ENCODE measurements at regions not wholly inside any gene's neighbourhood (a gene's known extent, or its start where the extent isn't known, plus 50 kb on each side); places are given as distances from the start of the nearest gene placed in this dataset.

GRCh38 chrX:115372152-115372551 lies 82.6 kb downstream of the LUZP4 start:
- H3K27me3 Mint-ChIP-seq (ENCODE audit: insufficient read depth), result peaks cover 2% of the 10 kb centered on the region; the same call in 1 of the 2 replicates
- H3K27ac Mint-ChIP-seq, result peak overlapping the region; percentile 69
- peak overlapping the region; percentile 63 for H3K4me3 Mint-ChIP-seq
- H3K4me1 Mint-ChIP-seq (ENCODE audit: low read depth), result peaks cover 31% of the 10 kb centered on the region
- DNase-seq, result peak; percentile 52
- no peaks in the 10 kb centered on the region for H3K9me3 Mint-ChIP-seq
- no peak for TF ChIP-seq CTCF (IDR thresholded peaks at IDR 0.05)
- H3K36me3 Mint-ChIP-seq (ENCODE audit: low read depth), result no peaks in the 10 kb centered on the region

GRCh38 chrX:115373308-115373707 lies 83.8 kb downstream of the LUZP4 start:
- H3K36me3 Mint-ChIP-seq (ENCODE audit: low read depth), result no peaks in the 10 kb centered on the region
- H3K27ac Mint-ChIP-seq, result no peak overlapping the region
- H3K27me3 Mint-ChIP-seq (ENCODE audit: insufficient read depth), result peaks cover 2% of the 10 kb centered on the region; the same call in 1 of the 2 replicates
- H3K9me3 Mint-ChIP-seq, result no peaks in the 10 kb centered on the region
- peaks cover 23% of the 10 kb centered on the region for H3K4me1 Mint-ChIP-seq (ENCODE audit: low read depth)
- no peak for DNase-seq
- TF ChIP-seq CTCF (IDR thresholded peaks at IDR 0.05), result no peak
- no peak overlapping the region for H3K4me3 Mint-ChIP-seq

- peaks cover 2% of the 10 kb centered on the region; the same call in 1 of the 2 replicates for H3K27me3 Mint-ChIP-seq (ENCODE audit: insufficient read depth)
- peak; percentile 9 for DNase-seq
- peak overlapping the region; percentile 21; the same call in 1 of the 2 replicates for H3K27ac Mint-ChIP-seq
- no peaks in the 10 kb centered on the region for H3K9me3 Mint-ChIP-seq
- no peaks in the 10 kb centered on the region for H3K36me3 Mint-ChIP-seq (ENCODE audit: low read depth)
- no peak overlapping the region for H3K4me3 Mint-ChIP-seq
- peaks cover 17% of the 10 kb centered on the region for H3K4me1 Mint-ChIP-seq (ENCODE audit: low read depth)
- TF ChIP-seq CTCF (IDR thresholded peaks at IDR 0.05), result peak; percentile 20; the same call in 1 of the 2 replicates
Measured at GRCh38 chrX:115378471-115378870, 89.0 kb downstream of the LUZP4 start.

GRCh38 chrX:115387327-115387726 lies 97.8 kb downstream of the LUZP4 start:
- no peaks in the 10 kb centered on the region for H3K36me3 Mint-ChIP-seq (ENCODE audit: low read depth)
- H3K4me3 Mint-ChIP-seq, result no peak overlapping the region
- no peak overlapping the region for H3K27ac Mint-ChIP-seq
- no peaks in the 10 kb centered on the region for H3K9me3 Mint-ChIP-seq
- no peak for DNase-seq
- no peaks in the 10 kb centered on the region for H3K4me1 Mint-ChIP-seq (ENCODE audit: low read depth)
- no peaks in the 10 kb centered on the region for H3K27me3 Mint-ChIP-seq (ENCODE audit: insufficient read depth)
- TF ChIP-seq CTCF (IDR thresholded peaks at IDR 0.05), result no peak

GRCh38 chrX:115388879-115389278 lies 99.4 kb downstream of the LUZP4 start:
- DNase-seq, result no peak
- no peak overlapping the region for H3K4me3 Mint-ChIP-seq
- TF ChIP-seq CTCF (IDR thresholded peaks at IDR 0.05), result no peak
- H3K27me3 Mint-ChIP-seq (ENCODE audit: insufficient read depth), result no peaks in the 10 kb centered on the region
- peaks cover 9% of the 10 kb centered on the region; the same call in 1 of the 2 replicates for H3K4me1 Mint-ChIP-seq (ENCODE audit: low read depth)
- H3K27ac Mint-ChIP-seq, result no peak overlapping the region
- H3K9me3 Mint-ChIP-seq, result no peaks in the 10 kb centered on the region
- no peaks in the 10 kb centered on the region for H3K36me3 Mint-ChIP-seq (ENCODE audit: low read depth)

- TF ChIP-seq CTCF (IDR thresholded peaks at IDR 0.05), result no peak
- H3K27me3 Mint-ChIP-seq (ENCODE audit: insufficient read depth), result no peaks in the 10 kb centered on the region
- H3K27ac Mint-ChIP-seq, result no peak overlapping the region
- DNase-seq, result no peak
- H3K9me3 Mint-ChIP-seq, result no peaks in the 10 kb centered on the region
- H3K4me1 Mint-ChIP-seq (ENCODE audit: low read depth), result peaks cover 9% of the 10 kb centered on the region; the same call in 1 of the 2 replicates
- no peak overlapping the region for H3K4me3 Mint-ChIP-seq
- H3K36me3 Mint-ChIP-seq (ENCODE audit: low read depth), result no peaks in the 10 kb centered on the region
Measured at GRCh38 chrX:115390078-115390477, 100.6 kb downstream of the LUZP4 start.

Data from HFFc6 (cell line).